GM11168 (cell line): ENCODE measurements at regions not wholly inside any gene's neighbourhood (a gene's known extent, or its start where the extent isn't known, plus 50 kb on each side); places are given as distances from the start of the nearest gene placed in this dataset.

Source experiments
- in situ Hi-C: fragments of 300-500 bp; cut with MboI; formaldehyde crosslinking; loops from one replicate; pipeline ENCODE4 v1.12.0; 2022; ENCODE audit warnings: low sequenced_read_pairs; ENCODE audit not compliant: unreplicated experiment

- in situ Hi-C loops, result loop anchor here (10.0 kb wide), 1 partner anchor 444 kb away; the partner anchor contains the start of gene FOXF1
Observed at GRCh38 chr16:86070484-86070883, 171.5 kb downstream of the IRF8 start.

DNA sequence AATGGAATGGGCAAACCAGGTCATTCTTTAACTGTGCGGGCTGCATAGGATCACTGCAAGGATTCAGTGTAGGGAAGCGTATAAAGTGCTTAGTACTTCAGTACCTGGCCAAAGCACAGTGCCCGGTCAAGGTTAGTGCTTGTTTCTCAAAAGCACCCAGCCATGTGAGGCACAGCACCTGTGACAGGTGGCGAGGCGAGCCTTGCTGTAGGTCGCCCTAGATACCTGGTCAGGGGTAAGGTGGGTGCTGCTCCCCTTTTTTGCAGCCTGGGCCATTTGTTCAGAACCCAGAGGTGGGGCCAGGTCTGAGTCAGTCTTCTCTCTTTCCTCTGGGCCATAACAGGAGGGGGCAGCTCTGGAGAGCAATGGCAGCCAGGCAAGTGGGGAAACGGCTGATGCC is 172.0 kb downstream of the IRF8 start:
- in situ Hi-C loops, result loop anchor here (10.0 kb wide), 1 partner anchor 444 kb away; the partner anchor contains the start of gene FOXF1

- in situ Hi-C loops, result loop anchor here (10.0 kb wide), 1 partner anchor 443 kb away; the partner anchor contains the start of gene FOXF1
Observed at GRCh38 chr16:86071611-86072240, 172.8 kb downstream of the IRF8 start.

DNA sequence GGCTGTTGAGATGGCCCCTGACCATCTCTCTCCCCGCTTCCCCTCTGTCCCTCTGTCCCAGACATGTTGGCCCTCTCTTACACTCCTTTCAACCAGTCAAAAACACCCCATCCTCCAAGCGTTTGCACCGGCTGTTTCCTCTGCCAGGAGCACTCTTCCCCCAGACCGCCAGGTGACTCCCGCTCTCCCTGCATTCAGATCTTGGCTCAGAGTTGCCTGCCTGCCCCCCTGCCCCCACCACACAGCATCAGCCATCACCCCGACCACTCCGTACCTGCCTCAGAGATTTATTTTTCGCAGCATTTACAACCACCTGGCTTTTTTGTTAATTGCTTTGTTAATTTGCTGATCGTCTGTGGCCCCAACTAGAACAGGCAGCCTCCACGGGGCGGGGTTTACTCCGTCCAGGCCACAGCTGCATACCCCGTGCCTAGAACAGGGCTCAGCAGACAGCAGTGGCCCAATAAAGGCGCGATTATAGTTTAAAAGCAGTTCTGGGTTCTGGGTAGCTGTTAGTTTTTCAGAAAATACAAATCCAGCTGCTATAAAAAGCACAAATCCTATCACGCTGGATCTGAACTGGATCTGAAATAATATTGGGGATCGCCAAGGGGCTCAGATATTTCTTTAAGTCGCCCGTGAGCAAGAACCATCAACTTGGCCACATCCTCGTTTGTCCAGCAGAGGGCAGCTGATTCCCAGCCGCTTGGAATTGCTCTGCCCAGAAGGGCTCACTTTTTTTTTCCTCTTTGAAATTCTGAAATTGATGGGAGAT is 173.6 kb downstream of the IRF8 start:
- in situ Hi-C loops, result loop anchor here (10.0 kb wide), 1 partner anchor 442 kb away; the partner anchor contains the start of gene FOXF1

- in situ Hi-C loops, result loop anchor here (10.0 kb wide), 1 partner anchor 442 kb away; the partner anchor contains the start of gene FOXF1
Observed at GRCh38 chr16:86073103-86073625, 174.2 kb downstream of the IRF8 start.

- in situ Hi-C loops, result loop anchor here (10.0 kb wide), 1 partner anchor 441 kb away; the partner anchor contains the start of gene FOXF1
Observed at GRCh38 chr16:86073763-86074493, 175.0 kb downstream of the IRF8 start.

- in situ Hi-C loops, result loop anchor here (10.0 kb wide), 1 partner anchor 440 kb away; the partner anchor contains the start of gene FOXF1
Observed at GRCh38 chr16:86074651-86075487, 175.9 kb downstream of the IRF8 start.

GRCh38 chr16:86075488-86075785 is 176.5 kb downstream of the IRF8 start:
- in situ Hi-C loops, result loop anchor here (10.0 kb wide), 1 partner anchor 439 kb away; the partner anchor contains the start of gene FOXF1

DNA sequence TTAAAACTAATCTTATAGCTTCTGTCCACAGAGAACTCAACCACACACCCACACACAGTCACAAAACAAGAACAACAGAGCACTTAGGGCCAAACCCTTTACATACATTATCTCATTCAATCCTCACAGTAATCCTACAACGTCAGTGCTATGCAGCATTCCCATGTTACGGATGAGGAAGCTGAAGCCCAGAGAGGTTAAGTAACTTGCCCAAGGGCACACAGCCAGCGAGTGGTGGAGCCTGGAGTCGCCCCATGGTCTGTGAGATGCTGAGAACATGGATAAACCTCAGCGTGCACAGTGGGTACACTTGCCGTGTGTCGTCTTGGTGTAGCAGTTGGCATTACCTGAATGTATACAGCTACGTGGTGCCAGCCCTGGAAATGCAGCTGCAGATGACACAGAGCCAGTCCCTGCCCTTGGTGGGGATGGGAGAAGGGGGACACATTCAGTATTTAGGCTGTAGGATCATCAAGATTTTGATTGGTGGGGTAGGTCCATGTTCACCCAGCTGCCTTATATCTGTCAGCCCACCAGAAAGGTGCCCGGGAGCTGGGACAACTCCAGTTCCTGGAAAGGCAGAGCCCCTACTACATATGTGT is 177.0 kb downstream of the IRF8 start:
- in situ Hi-C loops, result loop anchor here (10.0 kb wide), 1 partner anchor 439 kb away; the partner anchor contains the start of gene FOXF1

GRCh38 chr16:86076606-86077005 is 177.6 kb downstream of the IRF8 start:
- in situ Hi-C loops, result loop anchor here (10.0 kb wide), 1 partner anchor 438 kb away; the partner anchor contains the start of gene FOXF1

DNA sequence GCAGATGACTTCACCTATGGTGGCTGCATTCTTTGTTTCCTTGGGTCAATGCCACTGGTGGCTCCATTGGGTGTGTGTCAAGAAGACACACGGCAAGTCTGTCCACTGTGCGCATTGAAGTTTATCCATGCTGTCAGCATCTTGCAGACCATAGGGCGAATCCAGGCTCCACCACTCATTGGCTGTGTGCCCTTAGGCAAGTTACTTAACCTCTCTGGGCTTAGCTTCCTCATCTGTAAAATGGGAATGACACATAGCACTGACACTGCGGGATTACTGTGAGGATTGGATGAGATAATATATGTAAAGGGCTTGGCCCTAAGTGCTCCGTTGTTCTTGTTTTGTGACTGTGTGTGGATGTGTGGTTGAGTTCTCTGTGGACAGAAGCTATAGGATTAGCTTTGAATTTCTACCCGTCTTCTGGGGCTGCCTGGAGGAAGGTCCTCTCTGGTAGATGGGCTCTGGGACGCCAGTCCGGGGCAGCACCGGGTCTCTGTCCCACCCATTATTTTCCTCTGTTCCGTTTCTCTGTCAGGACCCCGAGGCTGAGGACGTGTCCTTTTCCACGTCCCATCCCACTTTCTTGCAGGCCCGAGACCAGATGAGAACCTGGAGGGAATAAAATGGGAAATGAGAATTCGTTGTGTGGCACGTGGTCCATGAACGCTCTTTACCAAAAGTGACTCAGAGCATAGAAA is 178.4 kb downstream of the IRF8 start:
- in situ Hi-C loops, result loop anchor here (10.0 kb wide), 1 partner anchor 437 kb away; the partner anchor contains the start of gene FOXF1

DNA sequence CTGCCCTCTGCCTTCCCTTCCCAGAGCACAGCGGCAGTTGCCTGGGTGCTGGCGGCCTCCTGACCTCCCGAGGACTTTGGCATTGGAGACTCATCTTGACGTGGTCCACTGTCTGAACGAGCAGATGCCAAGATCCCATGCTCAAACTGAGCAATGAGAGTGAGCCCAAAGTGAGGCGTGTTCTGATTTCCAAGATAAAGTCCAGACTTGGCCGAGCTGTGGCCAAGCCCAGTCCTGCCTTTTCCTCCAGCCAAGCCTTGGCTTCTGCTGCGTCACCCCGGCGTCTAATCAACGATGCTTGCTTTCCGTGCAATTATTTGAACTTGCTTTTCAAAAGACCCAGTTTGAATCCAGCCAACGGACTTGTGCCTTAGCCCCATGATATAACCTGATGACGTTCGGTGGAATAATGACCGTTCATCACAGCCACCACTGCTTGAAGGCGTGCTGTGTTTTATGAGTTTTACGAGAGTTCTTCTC is 179.2 kb downstream of the IRF8 start:
- in situ Hi-C loops, result loop anchor here (10.0 kb wide), 1 partner anchor 437 kb away; the partner anchor contains the start of gene FOXF1

DNA sequence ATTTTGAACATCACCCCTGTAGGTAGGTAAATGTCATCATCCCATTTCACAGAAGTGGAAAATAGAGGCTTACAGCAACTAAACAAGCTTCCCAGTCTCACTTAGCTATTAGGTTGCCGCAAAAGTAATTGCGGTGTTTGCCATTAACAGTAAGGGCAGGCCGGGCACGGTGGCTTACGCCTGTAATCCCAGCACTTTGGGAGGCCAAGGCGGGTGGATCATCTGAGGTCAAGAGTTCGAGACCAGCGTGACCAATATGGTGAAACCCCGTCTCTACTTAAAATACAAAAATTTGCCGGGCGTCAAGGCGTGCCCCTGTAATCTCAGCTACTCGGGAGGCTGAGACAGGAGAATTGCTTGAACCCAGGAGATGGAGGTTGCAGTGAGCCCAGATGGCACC is 179.7 kb downstream of the IRF8 start:
- in situ Hi-C loops, result loop anchor here (10.0 kb wide), 1 partner anchor 436 kb away; the partner anchor contains the start of gene FOXF1

GRCh38 chr16:86079255-86079885 is 180.4 kb downstream of the IRF8 start:
- in situ Hi-C loops, result loop anchor here (10.0 kb wide), 1 partner anchor 435 kb away; the partner anchor contains the start of gene FOXF1

- in situ Hi-C loops, result no loop called here
Observed at GRCh38 chr16:86080131-86080875, 181.3 kb downstream of the IRF8 start.

DNA sequence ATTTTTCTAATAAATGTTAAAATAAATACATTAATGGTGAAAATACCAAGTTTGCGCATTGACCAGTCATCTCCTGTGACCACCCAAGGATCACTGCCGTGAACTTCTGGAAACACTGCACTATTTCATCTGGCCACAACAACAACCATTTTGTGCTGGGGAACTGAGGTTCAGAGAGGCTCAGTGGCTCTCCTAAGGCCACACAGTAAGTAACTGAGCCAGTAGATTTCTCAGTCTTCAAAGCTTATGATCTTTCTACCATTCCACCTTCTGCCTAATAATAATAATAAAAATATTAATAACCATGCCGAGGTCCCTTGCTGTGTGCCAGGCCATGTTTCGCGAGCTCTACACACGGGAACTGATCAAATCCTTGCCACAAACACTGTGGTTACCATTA is 182.0 kb downstream of the IRF8 start:
- in situ Hi-C loops, result no loop called here
